ENCODE measurements at regions not wholly inside any gene's neighbourhood (a gene's known extent, or its start where the extent isn't known, plus 50 kb on each side); places are given as distances from the start of the nearest gene placed in this dataset.

DNA sequence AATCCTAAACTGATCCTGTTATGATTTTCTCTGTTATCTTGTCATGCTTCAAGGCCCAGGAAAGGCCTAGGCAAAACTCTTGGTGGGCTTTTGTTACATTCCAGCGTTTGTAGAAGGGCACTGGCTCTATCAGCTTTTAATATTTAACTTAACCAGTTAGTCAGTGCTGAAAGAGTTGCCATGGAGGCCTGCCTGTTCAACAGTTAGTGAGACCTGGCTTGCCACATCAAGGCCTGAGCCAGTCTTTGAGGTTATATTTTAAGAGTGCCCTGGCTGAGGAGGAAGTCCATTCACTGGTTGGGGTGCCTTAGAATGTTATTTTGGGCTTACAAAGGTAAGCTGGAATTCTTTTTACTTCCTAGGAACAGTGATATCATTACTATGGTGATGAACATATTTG, 144.1 kb upstream of the NRG3 start:
- Histone ChIP-seq H3K27me3 (ENCODE audit: control insufficient read depth, insufficient read depth, low read length) (no peaks in the 10 kb centered on the region), H3K36me3 (ENCODE audit: control insufficient read depth, insufficient read depth, low read length) (no peaks in the 10 kb centered on the region), H3K23ac (ENCODE audit: low read depth, low read length) (no peak overlapping the region), H3K79me1 (ENCODE audit: low read depth in 1 of 2, low read length in 2 of 2) (no peaks in the 10 kb centered on the region), H2AK9ac (replicated peaks; ENCODE audit: low read depth, low read length, poor library complexity) (no peak overlapping the region), H3K27ac (ENCODE audit: insufficient read depth, low read length) (no peak overlapping the region), H2BK15ac (ENCODE audit: low read depth, low read length) (no peak overlapping the region), H3K9me3 (ENCODE audit: control insufficient read depth, insufficient read depth, low read length) (peaks cover 6% of the 10 kb centered on the region), H3K4ac (ENCODE audit: low read depth, low read length) (no peak overlapping the region), H2BK20ac (ENCODE audit: low read depth, low read length) (no peak overlapping the region), H4K91ac (ENCODE audit: insufficient read depth, low read depth, low read length) (no peak overlapping the region), H4K5ac (ENCODE audit: low read depth, low read length) (no peak overlapping the region), H3K9me1 (ENCODE audit: insufficient read depth, low read length) (no peaks in the 10 kb centered on the region), H4K8ac (ENCODE audit: low read depth in 2 of 2, low read length in 2 of 2) (no peak overlapping the region), H4K20me1 (ENCODE audit: insufficient read depth, low read length) (no peaks in the 10 kb centered on the region), H2BK5ac (ENCODE audit: low read depth, low read length, poor library complexity, severe bottlenecking) (no peak overlapping the region), H3K4me2 (ENCODE audit: low read depth, low read length) (no peak overlapping the region), H2AK5ac (ENCODE audit: low read depth, low read length) (no peak overlapping the region), H3K9ac (ENCODE audit: low read depth, low read length) (no peak overlapping the region), H3K18ac (ENCODE audit: low read depth, low read length) (no peak overlapping the region), H3K4me1 (ENCODE audit: control insufficient read depth, insufficient read depth, low read length) (no peaks in the 10 kb centered on the region), H3K4me3 (ENCODE audit: insufficient read depth, low read depth, low read length) (no peak overlapping the region), H3K14ac (replicated peaks; ENCODE audit: low read depth, low read length) (no peak overlapping the region), H2BK120ac (ENCODE audit: low read depth, low read length) (no peak overlapping the region), H2AFZ (replicated peaks; ENCODE audit: low read length, poor library complexity) (no peak overlapping the region), H3K56ac (ENCODE audit: extremely low read depth, insufficient read depth, low read length) (no peak overlapping the region)
- no CpG with 5 or more reads among the region's 1 CpG for WGBS, 2 experiments (ENCODE audit: extremely low coverage in 2 of 2, insufficient read length in 1 of 2)
- no peak for TF ChIP-seq RCOR1 (IDR thresholded peaks at IDR 0.05; ENCODE audit: insufficient replicate concordance, low read length)
- no peak for TF ChIP-seq MXI1 (IDR thresholded peaks at IDR 0.05; ENCODE audit: borderline replicate concordance, low read depth, low read length)
- TF ChIP-seq FOS (IDR thresholded peaks at IDR 0.05; ENCODE audit: low read depth, low read length), result no peak
- no peak for TF ChIP-seq SMC3 (IDR thresholded peaks at IDR 0.05; ENCODE audit: low read depth, low read length)
- no peak for TF ChIP-seq RAD21 (IDR thresholded peaks at IDR 0.05; ENCODE audit: low read length)
- TF ChIP-seq MAZ (IDR thresholded peaks at IDR 0.05; ENCODE audit: borderline replicate concordance, low read depth, low read length), result no peak
- no peak for TF ChIP-seq NFE2L2 (IDR thresholded peaks at IDR 0.05; ENCODE audit: low read depth, low read length)
- no peak for TF ChIP-seq CEBPB (IDR thresholded peaks at IDR 0.05; ENCODE audit: low read depth, low read length)
- TF ChIP-seq, protein P1, sequence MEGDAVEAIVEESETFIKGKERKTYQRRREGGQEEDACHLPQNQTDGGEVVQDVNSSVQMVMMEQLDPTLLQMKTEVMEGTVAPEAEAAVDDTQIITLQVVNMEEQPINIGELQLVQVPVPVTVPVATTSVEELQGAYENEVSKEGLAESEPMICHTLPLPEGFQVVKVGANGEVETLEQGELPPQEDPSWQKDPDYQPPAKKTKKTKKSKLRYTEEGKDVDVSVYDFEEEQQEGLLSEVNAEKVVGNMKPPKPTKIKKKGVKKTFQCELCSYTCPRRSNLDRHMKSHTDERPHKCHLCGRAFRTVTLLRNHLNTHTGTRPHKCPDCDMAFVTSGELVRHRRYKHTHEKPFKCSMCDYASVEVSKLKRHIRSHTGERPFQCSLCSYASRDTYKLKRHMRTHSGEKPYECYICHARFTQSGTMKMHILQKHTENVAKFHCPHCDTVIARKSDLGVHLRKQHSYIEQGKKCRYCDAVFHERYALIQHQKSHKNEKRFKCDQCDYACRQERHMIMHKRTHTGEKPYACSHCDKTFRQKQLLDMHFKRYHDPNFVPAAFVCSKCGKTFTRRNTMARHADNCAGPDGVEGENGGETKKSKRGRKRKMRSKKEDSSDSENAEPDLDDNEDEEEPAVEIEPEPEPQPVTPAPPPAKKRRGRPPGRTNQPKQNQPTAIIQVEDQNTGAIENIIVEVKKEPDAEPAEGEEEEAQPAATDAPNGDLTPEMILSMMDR (conservative IDR thresholded peaks at IDR 0.05; ENCODE audit: low read depth, low read length), result no peak
- TF ChIP-seq CHD1 (IDR thresholded peaks at IDR 0.05; ENCODE audit: low read depth, low read length), result no peak
- no peak for TF ChIP-seq POLR2A (IDR thresholded peaks at IDR 0.05; ENCODE audit: low read depth, low read length)
- TF ChIP-seq, protein P2, sequence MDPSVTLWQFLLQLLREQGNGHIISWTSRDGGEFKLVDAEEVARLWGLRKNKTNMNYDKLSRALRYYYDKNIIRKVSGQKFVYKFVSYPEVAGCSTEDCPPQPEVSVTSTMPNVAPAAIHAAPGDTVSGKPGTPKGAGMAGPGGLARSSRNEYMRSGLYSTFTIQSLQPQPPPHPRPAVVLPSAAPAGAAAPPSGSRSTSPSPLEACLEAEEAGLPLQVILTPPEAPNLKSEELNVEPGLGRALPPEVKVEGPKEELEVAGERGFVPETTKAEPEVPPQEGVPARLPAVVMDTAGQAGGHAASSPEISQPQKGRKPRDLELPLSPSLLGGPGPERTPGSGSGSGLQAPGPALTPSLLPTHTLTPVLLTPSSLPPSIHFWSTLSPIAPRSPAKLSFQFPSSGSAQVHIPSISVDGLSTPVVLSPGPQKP (IDR thresholded peaks at IDR 0.05; ENCODE audit: borderline replicate concordance, low read depth, low read length), result no peak
- POLR2A ChIA-PET (ENCODE audit: unreplicated experiment), result no interaction called here
- BruUV-seq (replicated peaks), result no TSS peak
- no peak for ATAC-seq (ENCODE audit: low read depth)
- in situ Hi-C loops (cut with MboI; ENCODE audit: low sequenced_read_pairs) (no loop called here), intact Hi-C loops (cut with micrococcal nuclease) (no loop called here), dilution Hi-C loops (cut with HindIII; ENCODE audit: low sequenced_read_pairs, unreplicated experiment) (no loop called here)
- no peak for DNase-seq
- CTCF ChIA-PET, result no interaction called here

All from IMR-90 (cell line).